Neural cell (in vitro differentiated cells): ENCODE measurements at regions not wholly inside any gene's neighbourhood (a gene's known extent, or its start where the extent isn't known, plus 50 kb on each side); places are given as distances from the start of the nearest gene placed in this dataset.

Experiments
- CTCF ChIP-seq: fragments of 450-650 bp; IDR thresholded peaks from 2 replicates; pipeline ENCODE4 v1.5.1; 2014; ENCODE audit warnings: antibody characterized with exemption, mild to moderate bottlenecking, moderate library complexity; ENCODE audit not compliant: poor library complexity, severe bottlenecking
- POLR2AphosphoS5 ChIP-seq: IDR thresholded peaks from 2 replicates; pipeline ENCODE4 v1.6.1; 2012
- RAD21 ChIP-seq: fragments of 450-650 bp; conservative IDR thresholded peaks from 2 replicates; pipeline ENCODE4 v1.6.1; 2014; ENCODE audit warnings: antibody characterized with exemption, mild to moderate bottlenecking, moderate library complexity
- REST ChIP-seq: IDR thresholded peaks from 2 replicates; pipeline ENCODE4 v1.6.1; 2012; ENCODE audit warnings: borderline replicate concordance

GRCh38 chr2:153222231-153223165, 256.1 kb downstream of the RPRM start:
- no peak for TF ChIP-seq CTCF
- TF ChIP-seq POLR2AphosphoS5, result no peak
- TF ChIP-seq RAD21, result no peak
- no peak for TF ChIP-seq REST
